A673 (cell line): ENCODE measurements at regions not wholly inside any gene's neighbourhood (a gene's known extent, or its start where the extent isn't known, plus 50 kb on each side); places are given as distances from the start of the nearest gene placed in this dataset.

Experiments
- BruUV-seq: library from RNA; stranded (reverse); fragments of 400-500 nt; replicated peaks from 2 replicates; lab custom pipeline; 2021; lab: Mats Ljungman, UMichigan
- CTCF ChIA-PET: fragments of 300-600 bp; sonication (Branson Sonifier 250); formaldehyde crosslinking; loops from one replicate; lab custom pipeline; 2022; ENCODE audit warnings: antibody characterized with exemption; lab: Charles Lee
- POLR2A ChIA-PET: fragments of 300-600 bp; sonication (Branson Sonifier 250); formaldehyde crosslinking; loops from one replicate; lab custom pipeline; 2022; ENCODE audit warnings: antibody characterized with exemption; ENCODE audit not compliant: low non-redundant PET; lab: Charles Lee
- DNase-seq: peaks from one replicate; pipeline ENCODE4 v3.0.0-alpha.2; 2015; ENCODE audit warnings: low spot score
- H3K27ac ChIP-seq: fragments of 200-600 bp; sonication (generic); 2 replicates; pipeline ENCODE4 v1.5.1; 2016; ENCODE audit warnings: mixed run types, low read depth, mild to moderate bottlenecking, mixed read lengths, antibody characterized with exemption, low read length; ENCODE audit not compliant: poor library complexity, severe bottlenecking
- H3K27me3 ChIP-seq: fragments of 200-600 bp; sonication (generic); replicated peaks from 2 replicates; pipeline ENCODE4 v1.6.1; 2017; ENCODE audit warnings: mixed run types, low read depth, mild to moderate bottlenecking, mixed read lengths, antibody characterized with exemption, low read length; ENCODE audit not compliant: insufficient read depth, poor library complexity
- H3K36me3 ChIP-seq: fragments of 200-600 bp; sonication (generic); 2 replicates; pipeline ENCODE4 v1.6.1; 2016; ENCODE audit warnings: mixed run types, mild to moderate bottlenecking, mixed read lengths, antibody characterized with exemption, low read length; ENCODE audit not compliant: insufficient read depth, poor library complexity, severe bottlenecking
- H3K4me1 ChIP-seq: fragments of 200-600 bp; sonication (generic); 2 replicates; pipeline ENCODE4 v1.6.1; 2017; ENCODE audit warnings: mixed run types, mild to moderate bottlenecking, mixed read lengths, antibody characterized with exemption, low read length; ENCODE audit not compliant: insufficient read depth, poor library complexity, severe bottlenecking
- H3K4me3 ChIP-seq: fragments of 200-600 bp; sonication (generic); 2 replicates; pipeline ENCODE4 v1.5.1; 2016; ENCODE audit warnings: low read depth, mixed run types, mild to moderate bottlenecking, mixed read lengths, low read length; ENCODE audit not compliant: poor library complexity, severe bottlenecking
- H3K9me3 ChIP-seq: fragments of 200-600 bp; sonication (generic); 2 replicates; pipeline ENCODE4 v1.6.1; 2016; ENCODE audit warnings: mixed run types, low read depth, mild to moderate bottlenecking, mixed read lengths, antibody characterized with exemption, low read length; ENCODE audit not compliant: poor library complexity, severe bottlenecking
- EZH2 ChIP-seq: fragments of 200-600 bp; sonication (generic); IDR thresholded peaks from 2 replicates; pipeline ENCODE4 v1.6.1; 2017; ENCODE audit warnings: borderline replicate concordance, low read depth, mild to moderate bottlenecking, mixed read lengths, antibody characterized with exemption, low read length; ENCODE audit not compliant: poor library complexity, severe bottlenecking
- intact Hi-C: fragments of 100-400 bp; cut with micrococcal nuclease; formaldehyde crosslinking; loops from one replicate; pipeline ENCODE4 v1.10.0; 2022; ENCODE audit not compliant: unreplicated experiment
- TF ChIP-seq, protein P1 (sequence below): fragments of 300-800, 200-600 bp; sonication (generic); conservative IDR thresholded peaks from 2 replicates; pipeline ENCODE4 v1.5.1; 2017; ENCODE audit warnings: low read depth, mild to moderate bottlenecking, antibody characterized with exemption, low read length, moderate library complexity, mixed read lengths

DNA sequence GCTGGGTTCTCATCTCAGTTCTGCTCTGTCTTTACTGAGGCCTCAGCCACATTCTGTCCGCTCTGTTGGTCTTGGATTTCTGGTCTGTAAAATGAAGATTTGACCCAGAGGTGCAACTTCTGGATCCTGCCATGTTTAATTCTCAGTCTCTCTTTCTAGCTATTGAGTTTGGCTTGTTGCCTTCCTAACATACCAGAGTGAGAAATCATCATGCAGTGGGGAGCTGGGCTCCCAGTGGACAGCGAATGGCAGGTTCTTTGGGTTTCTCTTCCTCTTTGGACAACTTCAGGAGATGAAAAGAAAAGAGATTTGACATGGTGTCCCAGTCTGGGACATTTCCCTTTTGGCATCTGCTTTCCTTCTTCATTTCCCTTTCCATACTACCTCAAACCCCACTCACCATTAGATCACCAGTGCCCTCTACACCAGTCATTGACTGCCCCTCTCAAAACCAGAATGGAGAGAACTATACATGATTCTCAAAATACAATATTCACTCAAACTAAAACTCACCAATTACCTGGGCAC lies 334.7 kb downstream of the ACTL7B start:
- Histone ChIP-seq H3K9me3 (no peaks in the 10 kb centered on the region), H3K27ac (no peak overlapping the region), H3K36me3 (no peaks in the 10 kb centered on the region), H3K27me3 (no peaks in the 10 kb centered on the region), H3K4me1 (no peaks in the 10 kb centered on the region), H3K4me3 (no peak overlapping the region)
- BruUV-seq, result no TSS peak
- no peak for DNase-seq
- CTCF ChIA-PET, result no interaction called here
- intact Hi-C loops, result no loop called here
- no peak for TF ChIP-seq EZH2
- TF ChIP-seq, protein P1, sequence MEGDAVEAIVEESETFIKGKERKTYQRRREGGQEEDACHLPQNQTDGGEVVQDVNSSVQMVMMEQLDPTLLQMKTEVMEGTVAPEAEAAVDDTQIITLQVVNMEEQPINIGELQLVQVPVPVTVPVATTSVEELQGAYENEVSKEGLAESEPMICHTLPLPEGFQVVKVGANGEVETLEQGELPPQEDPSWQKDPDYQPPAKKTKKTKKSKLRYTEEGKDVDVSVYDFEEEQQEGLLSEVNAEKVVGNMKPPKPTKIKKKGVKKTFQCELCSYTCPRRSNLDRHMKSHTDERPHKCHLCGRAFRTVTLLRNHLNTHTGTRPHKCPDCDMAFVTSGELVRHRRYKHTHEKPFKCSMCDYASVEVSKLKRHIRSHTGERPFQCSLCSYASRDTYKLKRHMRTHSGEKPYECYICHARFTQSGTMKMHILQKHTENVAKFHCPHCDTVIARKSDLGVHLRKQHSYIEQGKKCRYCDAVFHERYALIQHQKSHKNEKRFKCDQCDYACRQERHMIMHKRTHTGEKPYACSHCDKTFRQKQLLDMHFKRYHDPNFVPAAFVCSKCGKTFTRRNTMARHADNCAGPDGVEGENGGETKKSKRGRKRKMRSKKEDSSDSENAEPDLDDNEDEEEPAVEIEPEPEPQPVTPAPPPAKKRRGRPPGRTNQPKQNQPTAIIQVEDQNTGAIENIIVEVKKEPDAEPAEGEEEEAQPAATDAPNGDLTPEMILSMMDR, result no peak
- POLR2A ChIA-PET, result no interaction called here

- intact Hi-C loops, result no loop called here
- H3K27ac ChIP-seq, result no peak overlapping the region
- no peak overlapping the region for H3K4me3 ChIP-seq
- no peaks in the 10 kb centered on the region for H3K4me1 ChIP-seq
- no TSS peak for BruUV-seq
- no peaks in the 10 kb centered on the region for H3K27me3 ChIP-seq
- ChIA-PET POLR2A (no interaction called here), CTCF (no interaction called here)
- no peaks in the 10 kb centered on the region for H3K36me3 ChIP-seq
- TF ChIP-seq, protein P1, result no peak
- TF ChIP-seq EZH2, result no peak
- DNase-seq, result no peak
- no peaks in the 10 kb centered on the region for H3K9me3 ChIP-seq
Observed at GRCh38 chr9:108519437-108519836, 336.3 kb downstream of the ACTL7B start.

DNA sequence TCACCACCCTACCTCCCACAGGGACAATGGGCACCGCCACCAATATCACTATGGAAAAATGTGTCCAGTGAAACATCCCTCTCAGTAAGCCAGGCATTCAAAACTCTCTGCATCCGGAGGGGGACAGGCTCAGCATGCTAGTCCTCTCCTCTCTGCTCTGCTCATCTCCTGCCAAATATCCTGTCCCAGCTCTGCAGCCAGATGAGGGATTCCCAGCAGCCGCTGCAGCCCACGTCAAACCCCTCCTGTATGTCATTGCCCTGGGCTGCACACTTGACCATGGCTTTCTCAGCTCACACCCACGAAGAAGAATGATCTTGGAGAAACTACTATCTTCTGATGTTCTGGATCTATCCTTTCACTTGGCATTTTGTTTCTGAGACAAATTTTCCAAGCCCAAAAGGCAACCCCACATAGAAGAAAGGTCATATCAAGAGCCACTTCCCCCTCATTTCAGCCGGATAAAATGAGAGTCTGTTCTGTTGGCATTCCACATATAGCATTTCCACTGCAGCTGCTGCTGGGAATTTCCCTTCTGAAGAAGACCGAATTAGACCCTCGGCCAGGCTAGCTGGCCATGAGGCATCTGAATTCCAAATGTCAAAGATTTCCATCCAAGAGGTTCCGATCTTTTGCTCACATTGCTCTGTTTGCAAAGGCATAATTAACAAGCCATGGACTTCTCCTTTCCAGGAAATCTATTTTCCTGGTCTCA lies 338.0 kb downstream of the ACTL7B start:
- CTCF ChIA-PET, result no interaction called here
- H3K4me1 ChIP-seq, result no peaks in the 10 kb centered on the region
- no peaks in the 10 kb centered on the region for H3K27me3 ChIP-seq
- intact Hi-C loops, result no loop called here
- POLR2A ChIA-PET, result no interaction called here
- TF ChIP-seq, protein P1, result no peak
- no peak for TF ChIP-seq EZH2
- no peak overlapping the region for H3K4me3 ChIP-seq
- DNase-seq, result no peak
- H3K27ac ChIP-seq, result no peak overlapping the region
- BruUV-seq, result no TSS peak
- no peaks in the 10 kb centered on the region for H3K36me3 ChIP-seq
- no peaks in the 10 kb centered on the region for H3K9me3 ChIP-seq
